ENCODE measurements at regions not wholly inside any gene's neighbourhood (a gene's known extent, or its start where the extent isn't known, plus 50 kb on each side); places are given as distances from the start of the nearest gene placed in this dataset.

GRCh38 chr5:93251347-93251746 is 329.7 kb downstream of the NR2F1-AS1 start:
- ATAC-seq, result no peak
- peak overlapping the region; percentile 93 for H3K27ac ChIP-seq (ENCODE audit: low read length)
- intact Hi-C loops (cut with micrococcal nuclease; ENCODE audit: unreplicated experiment), result loop anchor here (5.0 kb wide), 1 partner anchor 326 kb away; no protein-coding TSS in a partner anchor
- ChIA-PET CTCF (no interaction called here), POLR2A (interaction anchor here (0.6 to 0.7 kb wide), 2 partner anchors 15 to 1234 kb away, joined by 3 to 7 read pairs; no protein-coding TSS in a partner anchor)
- H3K4me1 ChIP-seq (ENCODE audit: control insufficient read depth, insufficient read depth, low read length), result peaks cover 40% of the 10 kb centered on the region
- no peaks in the 10 kb centered on the region for H3K36me3 ChIP-seq (ENCODE audit: control insufficient read depth, insufficient read depth, low read length)
- in situ Hi-C loops (cut with HindIII; ENCODE audit: low pct_unique_long_range_greater_than_20kb, low sequenced_read_pairs), result no loop called here
- H3K9me3 ChIP-seq (ENCODE audit: control insufficient read depth, insufficient read depth, low read depth, low read length), result no peaks in the 10 kb centered on the region
- no peak for DNase-seq (ENCODE audit: low read depth, low spot score)
- no peaks in the 10 kb centered on the region for H3K27me3 ChIP-seq (ENCODE audit: control insufficient read depth, insufficient read depth, low read length)
- no peak for TF ChIP-seq POLR2AphosphoS5 (IDR thresholded peaks at IDR 0.05; ENCODE audit: low read depth, low read length)
- TF ChIP-seq SIN3A (IDR thresholded peaks at IDR 0.05; ENCODE audit: borderline replicate concordance, insufficient read depth, low read depth, low read length), result no peak
- no peak for TF ChIP-seq CTCF (IDR thresholded peaks at IDR 0.05)
- no peak for TF ChIP-seq TCF7L2 (IDR thresholded peaks at IDR 0.05; ENCODE audit: low read depth, low read length)
- TF ChIP-seq REST (IDR thresholded peaks at IDR 0.05; ENCODE audit: insufficient read depth in 1 of 2, low read depth in 2 of 2, low read length in 1 of 2), result no peak
- no TSS peak for BruUV-seq (replicated peaks)
- no peak overlapping the region for H3K4me3 ChIP-seq (ENCODE audit: low read depth in 2 of 2, low read length in 2 of 2)

- in situ Hi-C loops (cut with HindIII; ENCODE audit: low pct_unique_long_range_greater_than_20kb, low sequenced_read_pairs), result no loop called here
- peak overlapping the region; percentile 93 for H3K27ac ChIP-seq (ENCODE audit: low read length)
- CTCF ChIA-PET, result interaction anchor here (0.7 kb wide), 1 partner anchor 10 kb away, joined by 3 read pairs; no protein-coding TSS in a partner anchor
- H3K27me3 ChIP-seq (ENCODE audit: control insufficient read depth, insufficient read depth, low read length), result no peaks in the 10 kb centered on the region
- intact Hi-C loops (cut with micrococcal nuclease; ENCODE audit: unreplicated experiment), result loop anchor here (5.0 kb wide), 1 partner anchor 327 kb away; no protein-coding TSS in a partner anchor
- no TSS peak for BruUV-seq (replicated peaks)
- H3K4me3 ChIP-seq (ENCODE audit: low read depth in 2 of 2, low read length in 2 of 2), result peak overlapping the region; percentile 33 to 58; a peak in 3 of 4 replicates
- ATAC-seq (no peak), DNase-seq (ENCODE audit: low read depth, low spot score) (no peak)
- TF ChIP-seq REST (IDR thresholded peaks at IDR 0.05; ENCODE audit: insufficient read depth in 1 of 2, low read depth in 2 of 2, low read length in 1 of 2) (no peak), POLR2AphosphoS5 (IDR thresholded peaks at IDR 0.05; ENCODE audit: low read depth, low read length) (no peak), CTCF (IDR thresholded peaks at IDR 0.05) (no peak), SIN3A (IDR thresholded peaks at IDR 0.05; ENCODE audit: borderline replicate concordance, insufficient read depth, low read depth, low read length) (no peak), TCF7L2 (IDR thresholded peaks at IDR 0.05; ENCODE audit: low read depth, low read length) (no peak)
- H3K4me1 ChIP-seq (ENCODE audit: control insufficient read depth, insufficient read depth, low read length), result peaks cover 48% of the 10 kb centered on the region
- no peaks in the 10 kb centered on the region for H3K9me3 ChIP-seq (ENCODE audit: control insufficient read depth, insufficient read depth, low read depth, low read length)
- POLR2A ChIA-PET, result no interaction called here
- H3K36me3 ChIP-seq (ENCODE audit: control insufficient read depth, insufficient read depth, low read length), result no peaks in the 10 kb centered on the region
Observed at GRCh38 chr5:93250424-93250823, 330.6 kb downstream of the NR2F1-AS1 start.
